ENCODE measurements at regions not wholly inside any gene's neighbourhood (a gene's known extent, or its start where the extent isn't known, plus 50 kb on each side); places are given as distances from the start of the nearest gene placed in this dataset.

GRCh38 chr15:96404560-96404959, 74.1 kb downstream of the NR2F2 start:
- TF ChIP-seq CTCF (IDR thresholded peaks at IDR 0.05): no peak
- TF ChIP-seq POLR2A (IDR thresholded peaks at IDR 0.05): no peak
